GM12864 (cell line): ENCODE measurements at regions not wholly inside any gene's neighbourhood (a gene's known extent, or its start where the extent isn't known, plus 50 kb on each side); places are given as distances from the start of the nearest gene placed in this dataset.

ENCODE experiments used
- DNase-seq: peaks from one replicate; pipeline ENCODE4 v3.0.0-alpha.2; 2011; ENCODE audit warnings: low read depth
- H3K4me3 ChIP-seq: 2 replicates; pipeline ENCODE4 v1.5.1; 2011; ENCODE audit warnings: mild to moderate bottlenecking, low read depth, low read length, control low read depth
- CTCF ChIP-seq: IDR thresholded peaks from 2 replicates; pipeline ENCODE4 v1.5.1; 2011; ENCODE audit warnings: low read depth, mild to moderate bottlenecking, moderate library complexity, low read length, control low read depth, inconsistent platforms; ENCODE audit errors: missing control alignments

- H3K4me3 ChIP-seq, result no peak overlapping the region
- no peak for TF ChIP-seq CTCF
- no peak for DNase-seq
Observed at GRCh38 chr21:21714426-21714825, 716.2 kb downstream of the NCAM2 start.

GRCh38 chr21:21715266-21715969 is 717.2 kb downstream of the NCAM2 start:
- DNase-seq, result no peak
- no peak for TF ChIP-seq CTCF
- H3K4me3 ChIP-seq, result no peak overlapping the region

- DNase-seq, result no peak
- no peak overlapping the region for H3K4me3 ChIP-seq
- TF ChIP-seq CTCF, result no peak
Observed at GRCh38 chr21:21722731-21723130, 724.5 kb downstream of the NCAM2 start.

GRCh38 chr21:21730512-21730911 is 732.3 kb downstream of the NCAM2 start:
- no peak for DNase-seq
- TF ChIP-seq CTCF, result no peak
- no peak overlapping the region for H3K4me3 ChIP-seq

- H3K4me3 ChIP-seq, result no peak overlapping the region
- DNase-seq, result no peak
- no peak for TF ChIP-seq CTCF
Observed at GRCh38 chr21:21731626-21732025, 733.4 kb downstream of the NCAM2 start.

- no peak overlapping the region for H3K4me3 ChIP-seq
- DNase-seq, result no peak
- no peak for TF ChIP-seq CTCF
Observed at GRCh38 chr21:21734088-21734487, 735.9 kb downstream of the NCAM2 start.

- no peak for TF ChIP-seq CTCF
- no peak overlapping the region for H3K4me3 ChIP-seq
- DNase-seq, result no peak
Observed at GRCh38 chr21:21737186-21737585, 739.0 kb downstream of the NCAM2 start.
